Lower lobe of right lung (tissue), 2 donors: ENCODE measurements at regions not wholly inside any gene's neighbourhood (a gene's known extent, or its start where the extent isn't known, plus 50 kb on each side); places are given as distances from the start of the nearest gene placed in this dataset.

Experiments used
- ATAC-seq, 2 donors: fragments of 200-7000 bp; cut with Tn5 transposase; one replicate each; pipeline ENCODE4 v1.9.1; 2020 to 2022; ENCODE audit warnings: mild to moderate bottlenecking in 2 of 2, moderate library complexity in 2 of 2
- DNase-seq: peaks from one replicate; pipeline ENCODE4 v3.0.0-alpha.2; 2020
- H3K27ac ChIP-seq: fragments of 200-600 bp; one replicate; pipeline ENCODE4 v1.8.0; 2022
- H3K27me3 ChIP-seq: fragments of 200-600 bp; one replicate; pipeline ENCODE4 v1.8.0; 2022; ENCODE audit warnings: low read depth
- H3K36me3 ChIP-seq: fragments of 200-600 bp; one replicate; pipeline ENCODE4 v1.8.0; 2022; ENCODE audit warnings: mild to moderate bottlenecking
- H3K4me1 ChIP-seq: fragments of 200-600 bp; one replicate; pipeline ENCODE4 v1.8.0; 2022
- H3K4me3 ChIP-seq: fragments of 200-600 bp; one replicate; pipeline ENCODE4 v1.8.0; 2022; ENCODE audit warnings: mild to moderate bottlenecking
- H3K9me3 ChIP-seq: fragments of 200-600 bp; one replicate; pipeline ENCODE4 v1.8.0; 2022
- intact Hi-C: fragments of 100-400 bp; cut with DNase I; formaldehyde crosslinking; loops from one replicate; pipeline ENCODE4 v1.11.0; 2022
- TF ChIP-seq, protein P1 (sequence below): fragments of 200-600 bp; IDR thresholded peaks from one replicate; pipeline ENCODE4 v1.8.0; 2022; ENCODE audit warnings: antibody characterized with exemption, mild to moderate bottlenecking
- donor health status: DM: no; HTN: yes; CAD: no; lungs with severe emphysema.

DNA sequence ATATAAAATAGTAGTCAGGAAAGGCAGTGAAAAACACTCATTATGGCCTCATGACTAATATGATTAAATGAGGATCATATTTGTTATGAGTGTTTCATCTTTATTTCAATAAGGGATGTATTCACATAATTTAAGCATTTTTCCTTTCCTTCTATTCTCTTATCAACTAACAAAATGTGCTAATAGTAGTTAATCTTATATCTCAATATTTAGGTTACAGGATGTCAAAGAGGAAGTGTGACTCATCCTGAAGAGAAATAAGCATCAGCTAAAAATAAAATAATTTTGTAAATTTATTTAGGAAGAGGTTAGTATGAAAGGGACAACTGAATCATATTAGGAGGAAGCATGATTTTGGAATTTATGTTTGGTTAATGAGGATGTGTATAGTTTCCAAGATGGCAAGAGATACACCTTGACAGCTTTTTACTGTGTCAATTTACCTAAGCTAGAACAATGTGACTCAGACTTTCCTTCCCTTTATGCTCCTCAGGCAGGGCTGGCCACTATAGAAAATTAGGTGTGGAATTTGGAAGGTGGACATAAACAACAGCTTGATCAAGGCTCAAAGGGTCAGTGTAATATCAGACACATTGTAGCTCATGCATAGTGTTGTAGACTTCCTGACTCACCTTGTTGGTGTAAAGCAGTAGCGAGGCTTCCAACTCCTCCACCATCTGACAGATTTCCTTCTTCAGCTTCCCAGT lies 172.7 kb downstream of the SLITRK1 start:
- no peaks in the 10 kb centered on the region for H3K36me3 ChIP-seq
- intact Hi-C loops, result no loop called here
- DNase-seq (no peak), ATAC-seq (no peak)
- H3K9me3 ChIP-seq, result no peaks in the 10 kb centered on the region
- H3K4me3 ChIP-seq, result no peak overlapping the region
- TF ChIP-seq, protein P1, sequence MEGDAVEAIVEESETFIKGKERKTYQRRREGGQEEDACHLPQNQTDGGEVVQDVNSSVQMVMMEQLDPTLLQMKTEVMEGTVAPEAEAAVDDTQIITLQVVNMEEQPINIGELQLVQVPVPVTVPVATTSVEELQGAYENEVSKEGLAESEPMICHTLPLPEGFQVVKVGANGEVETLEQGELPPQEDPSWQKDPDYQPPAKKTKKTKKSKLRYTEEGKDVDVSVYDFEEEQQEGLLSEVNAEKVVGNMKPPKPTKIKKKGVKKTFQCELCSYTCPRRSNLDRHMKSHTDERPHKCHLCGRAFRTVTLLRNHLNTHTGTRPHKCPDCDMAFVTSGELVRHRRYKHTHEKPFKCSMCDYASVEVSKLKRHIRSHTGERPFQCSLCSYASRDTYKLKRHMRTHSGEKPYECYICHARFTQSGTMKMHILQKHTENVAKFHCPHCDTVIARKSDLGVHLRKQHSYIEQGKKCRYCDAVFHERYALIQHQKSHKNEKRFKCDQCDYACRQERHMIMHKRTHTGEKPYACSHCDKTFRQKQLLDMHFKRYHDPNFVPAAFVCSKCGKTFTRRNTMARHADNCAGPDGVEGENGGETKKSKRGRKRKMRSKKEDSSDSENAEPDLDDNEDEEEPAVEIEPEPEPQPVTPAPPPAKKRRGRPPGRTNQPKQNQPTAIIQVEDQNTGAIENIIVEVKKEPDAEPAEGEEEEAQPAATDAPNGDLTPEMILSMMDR, result no peak
- H3K4me1 ChIP-seq, result no peaks in the 10 kb centered on the region
- H3K27me3 ChIP-seq, result no peaks in the 10 kb centered on the region
- no peak overlapping the region for H3K27ac ChIP-seq

- TF ChIP-seq, protein P1, result no peak
- intact Hi-C loops, result no loop called here
- no peaks in the 10 kb centered on the region for H3K4me1 ChIP-seq
- H3K27me3 ChIP-seq, result no peaks in the 10 kb centered on the region
- no peaks in the 10 kb centered on the region for H3K36me3 ChIP-seq
- DNase-seq (no peak), ATAC-seq (no peak)
- no peak overlapping the region for H3K4me3 ChIP-seq
- H3K9me3 ChIP-seq, result no peaks in the 10 kb centered on the region
- no peak overlapping the region for H3K27ac ChIP-seq
Measured at GRCh38 chr13:83702021-83702420, 180.3 kb downstream of the SLITRK1 start.

DNA sequence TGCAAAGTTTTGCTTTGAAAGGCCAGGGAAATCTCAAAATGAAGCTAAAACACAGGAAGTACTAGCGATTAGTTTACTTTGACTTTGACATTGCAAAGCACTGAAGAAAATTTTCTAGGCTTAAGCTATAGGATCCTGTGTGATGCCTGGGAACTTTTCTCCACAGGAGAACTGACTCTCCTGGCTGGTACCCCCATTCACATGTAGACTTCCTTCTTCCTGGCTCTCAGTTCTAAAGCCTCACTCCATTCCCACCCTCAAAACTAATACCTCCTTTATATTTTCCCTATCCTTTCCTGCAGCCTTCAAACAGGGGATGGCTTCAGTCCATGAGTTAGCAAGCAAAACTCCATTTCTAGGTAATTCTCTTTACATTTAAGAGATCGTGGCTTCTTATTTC lies 189.5 kb downstream of the SLITRK1 start:
- Histone ChIP-seq H3K9me3 (no peaks in the 10 kb centered on the region), H3K36me3 (no peaks in the 10 kb centered on the region), H3K27ac (no peak overlapping the region), H3K4me1 (no peaks in the 10 kb centered on the region), H3K4me3 (no peak overlapping the region), H3K27me3 (no peaks in the 10 kb centered on the region)
- TF ChIP-seq, protein P1, result no peak
- intact Hi-C loops, result no loop called here
- DNase-seq (no peak), ATAC-seq (no peak)

GRCh38 chr13:83691966-83692365 lies 190.3 kb downstream of the SLITRK1 start:
- no peak overlapping the region for H3K4me3 ChIP-seq
- H3K36me3 ChIP-seq, result no peaks in the 10 kb centered on the region
- H3K27me3 ChIP-seq, result no peaks in the 10 kb centered on the region
- no peak overlapping the region for H3K27ac ChIP-seq
- ATAC-seq (no peak), DNase-seq (no peak)
- H3K9me3 ChIP-seq, result no peaks in the 10 kb centered on the region
- intact Hi-C loops, result no loop called here
- H3K4me1 ChIP-seq, result no peaks in the 10 kb centered on the region
- TF ChIP-seq, protein P1, result no peak

- intact Hi-C loops, result no loop called here
- no peak for DNase-seq
- Histone ChIP-seq H3K4me3 (no peak overlapping the region), H3K9me3 (no peaks in the 10 kb centered on the region), H3K36me3 (no peaks in the 10 kb centered on the region), H3K4me1 (no peaks in the 10 kb centered on the region), H3K27me3 (no peaks in the 10 kb centered on the region), H3K27ac (no peak overlapping the region)
- no peak for ATAC-seq
- TF ChIP-seq, protein P1, result no peak
Measured at GRCh38 chr13:83681547-83681946, 200.7 kb downstream of the SLITRK1 start.
